HG03442 (cell line): ENCODE measurements at regions not wholly inside any gene's neighbourhood (a gene's known extent, or its start where the extent isn't known, plus 50 kb on each side); places are given as distances from the start of the nearest gene placed in this dataset.

Source experiments
- ATAC-seq: cut with Tn5 transposase; IDR thresholded peaks from one replicate; pipeline ENCODE4 v1.9.1; 2021; ENCODE audit warnings: mild to moderate bottlenecking, moderate library complexity; ENCODE audit not compliant: unreplicated experiment

DNA sequence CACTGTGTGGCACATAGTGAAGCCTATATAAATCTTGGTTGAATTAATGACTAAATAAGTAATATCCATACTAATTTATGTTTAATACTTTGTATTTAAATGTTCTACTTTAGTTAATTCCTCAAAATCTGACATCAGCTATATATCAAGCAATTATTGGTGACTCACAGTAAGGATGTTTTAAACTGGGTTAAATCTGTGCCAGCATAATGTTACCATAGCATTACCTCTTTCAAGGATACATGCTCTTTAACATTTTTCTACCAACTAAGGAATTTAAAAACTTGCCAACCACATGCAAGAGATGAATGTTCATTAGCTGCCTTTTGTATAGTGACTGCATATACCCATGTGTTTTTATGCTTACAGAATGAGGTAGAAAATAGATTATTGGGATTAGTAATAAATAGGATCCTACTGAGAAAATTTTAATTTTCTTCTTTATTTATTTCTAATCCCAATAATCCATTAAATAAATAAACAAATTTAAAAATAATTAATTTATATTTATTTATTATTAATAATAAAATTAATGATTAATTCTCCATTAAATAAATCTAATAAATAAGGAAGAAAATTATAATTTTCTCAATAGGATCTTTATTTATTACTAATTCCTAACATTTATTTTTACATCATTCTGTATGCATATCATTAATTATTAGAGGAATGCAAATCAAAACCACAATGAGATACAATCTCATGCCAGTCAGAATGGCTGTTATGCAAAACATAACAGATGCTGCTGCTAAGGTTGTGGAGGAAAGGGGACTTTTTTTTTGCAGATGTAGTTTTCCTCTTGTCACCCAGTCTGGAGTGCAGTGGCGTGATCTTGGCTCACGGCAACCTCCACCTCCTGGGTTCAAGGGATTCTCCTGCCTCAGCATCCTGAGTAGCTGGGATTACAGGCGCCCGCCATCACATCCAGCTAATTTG lies 410.7 kb upstream of the DSEL start:
- no peak for ATAC-seq

DNA sequence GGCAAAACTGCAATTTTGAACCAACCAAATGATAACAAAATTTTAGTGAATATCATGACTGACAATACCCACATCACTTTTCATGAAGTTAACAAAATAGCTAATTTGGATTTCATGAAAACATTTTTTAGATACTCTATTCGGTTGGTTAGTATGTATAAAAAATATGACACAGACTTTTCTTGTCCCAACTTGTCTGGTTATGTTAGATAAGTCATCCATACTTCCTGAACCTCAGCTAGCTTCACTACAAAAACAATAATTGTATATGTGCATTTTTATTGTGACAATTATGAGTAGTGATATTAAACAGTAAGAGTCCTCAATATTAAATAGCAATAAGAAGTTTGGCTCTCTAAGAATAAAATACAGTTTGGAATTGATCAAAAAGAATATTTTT lies 408.1 kb upstream of the DSEL start:
- no peak for ATAC-seq

DNA sequence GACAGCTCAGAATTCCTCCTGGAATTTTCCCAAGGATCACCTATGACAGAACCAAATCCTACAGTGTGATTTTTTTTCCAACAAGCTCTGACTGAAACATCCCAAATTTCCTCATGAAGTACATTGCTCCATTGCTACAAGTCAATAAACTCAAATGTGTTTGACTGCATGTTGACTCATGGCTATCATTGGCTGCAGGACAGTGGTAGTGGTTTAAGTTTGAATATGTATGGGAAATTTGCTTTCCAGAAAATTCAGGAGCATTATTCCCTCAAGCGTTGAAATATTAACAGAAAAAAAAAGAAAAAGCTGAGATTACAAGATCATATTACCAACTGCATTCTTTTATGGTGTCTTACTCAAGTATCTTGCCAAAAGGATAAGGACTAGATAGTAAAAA lies 402.8 kb upstream of the DSEL start:
- no peak for ATAC-seq

- no peak for ATAC-seq
Observed at GRCh38 chr18:67916097-67916496, 399.6 kb upstream of the DSEL start.

DNA sequence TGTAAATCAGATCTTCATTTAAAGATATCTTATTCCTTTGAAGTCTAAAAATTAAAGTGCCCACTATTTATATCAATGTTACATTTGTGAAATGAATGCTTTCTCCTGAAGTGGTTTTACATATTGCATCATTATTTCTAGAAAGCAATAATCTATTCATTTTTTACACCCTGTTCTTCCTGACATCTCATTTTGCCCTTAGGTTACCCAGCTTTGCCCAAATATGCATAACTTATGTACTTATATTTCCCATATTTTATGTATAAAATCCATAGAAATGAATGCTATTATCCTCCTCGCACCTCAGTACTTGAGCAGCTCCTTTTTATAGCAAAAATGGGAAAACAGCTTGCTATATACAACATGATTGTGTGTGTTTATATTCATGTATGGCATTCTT lies 396.5 kb upstream of the DSEL start:
- ATAC-seq, result no peak

DNA sequence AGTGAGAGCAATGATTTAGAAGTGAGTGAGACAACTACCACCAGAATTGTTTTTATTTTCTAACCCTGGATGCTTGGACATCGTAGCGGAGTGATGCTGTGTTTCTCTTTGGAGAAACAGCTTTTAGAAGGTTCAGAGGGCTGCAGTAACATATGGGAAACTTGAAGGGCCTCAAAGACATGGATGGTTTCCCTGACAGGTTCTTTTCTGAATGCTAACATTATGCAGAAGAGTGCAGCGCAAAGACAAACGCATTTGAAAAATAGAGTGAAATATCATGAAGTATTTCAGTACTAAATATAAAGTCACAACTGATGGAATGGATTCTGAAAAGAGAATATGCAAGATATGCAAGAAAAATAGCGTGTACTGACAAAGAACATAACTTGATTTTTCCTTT lies 385.1 kb upstream of the DSEL start:
- ATAC-seq, result no peak

GRCh38 chr18:67896451-67896850 lies 379.9 kb upstream of the DSEL start:
- ATAC-seq, result no peak

- ATAC-seq, result no peak
Observed at GRCh38 chr18:67893916-67894315, 377.4 kb upstream of the DSEL start.

GRCh38 chr18:67876871-67877270 lies 360.4 kb upstream of the DSEL start:
- ATAC-seq, result no peak

DNA sequence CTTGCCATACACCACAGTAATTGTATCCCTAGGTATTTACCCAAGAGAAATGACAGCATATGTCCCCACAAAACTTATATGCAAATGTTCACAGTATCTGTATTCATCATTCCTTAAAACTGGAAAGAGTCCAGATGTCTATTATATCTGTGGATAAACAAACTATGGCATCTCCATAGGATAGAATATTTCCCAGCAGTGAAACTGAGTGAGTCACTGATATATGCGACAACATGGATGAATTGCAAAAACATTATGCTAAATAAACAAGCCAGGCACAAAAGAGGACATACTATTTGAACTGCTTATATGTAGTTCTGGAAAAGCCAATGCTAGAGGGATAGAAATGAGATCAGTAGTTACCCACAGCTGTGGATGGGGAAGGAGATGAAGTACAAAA lies 359.4 kb upstream of the DSEL start:
- no peak for ATAC-seq

DNA sequence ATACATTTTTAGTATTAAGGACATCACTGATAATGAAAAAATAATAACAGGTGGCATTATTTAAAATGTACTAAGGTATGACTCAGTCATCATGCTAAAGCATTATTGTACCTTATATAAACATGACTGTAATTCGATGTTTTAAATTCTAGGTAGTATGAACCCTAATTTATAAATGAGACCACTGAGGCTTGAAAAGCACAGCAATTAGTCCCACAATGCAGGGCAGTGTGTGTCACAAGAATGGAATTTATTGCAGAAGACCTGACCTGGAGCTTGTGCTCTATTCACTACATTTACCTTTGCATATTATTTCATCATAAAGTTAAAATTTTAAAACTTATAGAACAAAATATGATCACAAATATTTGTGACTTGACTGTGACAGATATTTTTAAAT lies 358.5 kb upstream of the DSEL start:
- no peak for ATAC-seq

DNA sequence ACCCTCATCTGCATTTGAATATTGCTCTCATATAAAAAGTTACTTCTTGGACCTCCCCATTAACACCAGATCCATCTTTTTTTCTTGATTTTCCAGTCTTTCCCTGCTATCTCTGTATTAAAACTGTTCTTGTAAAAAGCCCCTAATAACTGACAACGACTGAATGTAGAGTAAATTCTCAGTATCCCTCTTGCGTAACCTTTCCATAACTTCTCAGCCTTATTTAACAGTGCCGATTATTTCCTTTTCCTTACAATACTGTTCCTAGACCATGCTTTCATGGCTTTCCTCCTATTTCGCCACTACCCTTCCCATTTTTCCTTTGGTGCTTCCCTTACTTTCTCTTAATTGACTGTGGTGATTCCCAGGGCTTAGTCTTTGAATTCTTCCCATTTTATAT lies 348.9 kb upstream of the DSEL start:
- no peak for ATAC-seq

GRCh38 chr18:67864677-67865340 lies 348.3 kb upstream of the DSEL start:
- ATAC-seq, result no peak

- ATAC-seq, result no peak
Observed at GRCh38 chr18:67862069-67862468, 345.5 kb upstream of the DSEL start.

DNA sequence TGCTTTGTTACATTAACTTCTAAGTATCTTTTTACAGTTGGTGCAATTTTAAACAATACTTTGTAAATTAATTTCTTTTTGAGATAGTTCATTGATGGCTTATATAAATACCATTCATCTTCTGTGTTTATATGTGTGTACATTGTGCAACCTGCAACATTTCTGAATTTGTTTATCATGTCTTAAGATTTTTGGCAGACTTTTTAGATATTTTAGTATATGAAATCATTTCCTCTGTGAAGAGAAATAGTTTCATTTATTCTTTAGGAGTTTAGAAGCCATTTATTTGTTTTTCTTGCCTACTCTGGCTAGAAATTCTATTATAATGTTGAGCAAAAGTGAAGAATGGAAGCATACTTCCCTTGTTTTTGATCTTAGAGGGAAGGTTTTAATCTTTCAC lies 337.8 kb upstream of the DSEL start:
- ATAC-seq, result no peak

- no peak for ATAC-seq
Observed at GRCh38 chr18:67846422-67847098, 330.0 kb upstream of the DSEL start.

GRCh38 chr18:67845035-67845434 lies 328.5 kb upstream of the DSEL start:
- ATAC-seq, result no peak

- no peak for ATAC-seq
Observed at GRCh38 chr18:67840379-67840778, 323.9 kb upstream of the DSEL start.

DNA sequence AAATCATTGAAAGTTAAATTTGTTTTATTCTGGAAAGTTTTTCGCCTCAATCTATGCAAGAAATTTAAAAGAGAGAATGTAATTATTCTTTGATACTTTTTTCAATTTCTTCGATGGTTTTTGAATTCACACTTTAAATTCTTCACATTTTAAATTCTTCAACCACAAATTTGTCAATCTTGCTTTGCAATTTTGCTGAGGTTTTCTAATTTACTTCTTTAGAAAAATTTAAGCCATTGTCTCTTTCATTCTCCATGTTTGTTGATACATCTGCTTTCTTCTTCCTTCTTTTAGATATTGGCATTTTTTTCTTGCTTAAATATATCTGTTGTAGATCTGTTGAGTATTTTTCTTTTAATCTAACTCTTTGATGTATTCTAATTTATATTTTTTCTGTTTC lies 301.9 kb upstream of the DSEL start:
- ATAC-seq, result no peak

DNA sequence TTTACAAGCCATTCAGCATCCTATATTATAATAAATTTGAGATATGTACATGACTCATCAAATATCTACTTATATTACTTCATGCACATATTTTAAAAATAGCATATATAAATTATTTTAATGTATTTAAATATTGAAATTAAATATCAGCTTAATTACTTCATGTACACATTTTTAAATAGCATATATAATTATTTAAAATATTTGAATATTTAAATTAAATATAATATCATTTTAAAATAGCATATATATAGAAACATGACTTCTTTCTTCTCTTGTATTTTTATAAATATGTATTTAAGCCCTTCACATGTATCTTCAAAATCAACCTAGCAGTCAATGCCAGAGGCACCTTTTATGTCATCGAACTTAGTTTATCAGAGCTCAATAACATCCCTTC lies 298.8 kb upstream of the DSEL start:
- ATAC-seq, result no peak

DNA sequence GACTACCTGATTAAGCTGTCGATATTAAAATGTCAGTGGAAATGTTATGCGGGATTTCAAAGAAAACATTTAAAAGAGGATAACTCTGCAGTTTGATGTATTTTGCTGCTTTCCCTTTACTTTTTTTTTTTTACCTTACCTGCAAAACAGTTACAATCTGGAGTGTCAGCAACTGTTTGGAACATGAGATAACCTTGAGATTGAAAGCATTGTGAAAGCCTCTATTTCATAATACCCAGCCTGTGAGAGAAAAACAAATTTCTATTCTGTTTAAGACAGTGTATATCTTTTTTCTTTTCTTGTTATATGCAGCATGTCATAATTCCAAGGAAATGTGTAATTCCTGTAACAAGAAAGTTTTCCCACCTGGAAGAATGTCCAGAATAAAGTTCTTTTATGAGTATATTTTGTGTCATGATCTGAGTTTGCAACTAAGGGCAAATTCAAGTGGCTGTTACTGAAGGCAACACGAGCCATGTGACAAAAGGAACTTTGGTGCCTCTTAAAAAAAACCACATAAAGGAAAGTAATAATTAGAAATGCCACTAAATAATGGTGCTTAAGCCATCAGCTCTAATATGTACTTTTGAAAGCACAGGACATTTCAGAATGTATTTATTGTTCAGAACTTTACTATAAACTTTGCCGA lies 297.0 kb upstream of the DSEL start:
- ATAC-seq, result no peak
